NCI-H2196 treated with DMSO at 0.1 percent for 48 hours (cell line): ENCODE measurements at regions not wholly inside any gene's neighbourhood (a gene's known extent, or its start where the extent isn't known, plus 50 kb on each side); places are given as distances from the start of the nearest gene placed in this dataset.

Experiments used
- DNase-seq: peaks from one replicate; lab custom pipeline; 2025; ENCODE audit not compliant: unreplicated experiment; lab: John Stamatoyannopoulos, UW

DNA sequence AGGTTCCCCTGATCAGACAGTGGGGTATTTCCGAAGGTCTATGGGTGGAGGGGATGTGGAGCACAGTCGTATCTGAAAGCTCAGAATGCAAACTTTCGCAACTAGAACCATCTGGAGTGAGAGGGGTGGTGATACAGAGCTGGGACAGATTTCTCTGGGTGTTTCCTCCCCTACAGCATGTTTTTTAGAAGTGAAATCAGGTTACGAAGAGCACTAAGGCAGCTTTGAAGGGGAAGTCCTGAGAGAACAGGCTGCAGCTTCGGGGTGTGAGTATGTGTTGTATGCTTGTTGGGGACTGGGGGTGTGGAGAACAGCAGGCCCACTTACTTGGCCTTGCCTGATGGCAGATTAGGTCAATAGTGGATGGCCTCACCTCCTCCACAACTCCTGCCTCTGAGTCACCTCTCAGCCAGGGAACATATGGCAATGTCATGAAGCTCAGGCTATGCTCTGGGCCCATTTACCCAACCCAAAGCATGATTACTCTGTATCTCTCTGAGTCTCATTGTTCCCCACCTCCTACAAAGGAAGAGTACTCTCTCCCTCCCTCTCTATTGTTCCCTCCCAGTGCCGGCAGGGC, 107.2 kb upstream of the RASGRP1 start:
- DNase-seq, result no peak

DNA sequence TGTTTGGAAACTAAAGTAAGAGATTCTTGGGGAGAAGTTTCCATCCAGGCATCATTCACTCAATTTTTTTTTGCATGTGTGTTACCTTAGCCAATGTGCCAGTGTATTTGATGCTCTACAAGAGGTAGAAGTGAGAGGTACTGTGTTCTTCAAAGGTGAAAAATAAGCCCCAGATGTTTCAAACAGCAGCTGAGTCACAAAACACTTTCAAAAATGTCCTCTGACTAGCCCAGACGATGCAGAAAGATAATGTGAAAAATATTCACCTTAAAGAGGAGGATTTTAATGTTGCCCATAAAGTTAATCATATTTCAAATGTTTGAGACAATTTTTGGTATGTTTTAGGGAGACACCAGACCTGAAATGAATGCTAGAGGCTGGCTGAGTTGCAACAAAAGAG, 107.7 kb upstream of the RASGRP1 start:
- DNase-seq, result no peak

DNA sequence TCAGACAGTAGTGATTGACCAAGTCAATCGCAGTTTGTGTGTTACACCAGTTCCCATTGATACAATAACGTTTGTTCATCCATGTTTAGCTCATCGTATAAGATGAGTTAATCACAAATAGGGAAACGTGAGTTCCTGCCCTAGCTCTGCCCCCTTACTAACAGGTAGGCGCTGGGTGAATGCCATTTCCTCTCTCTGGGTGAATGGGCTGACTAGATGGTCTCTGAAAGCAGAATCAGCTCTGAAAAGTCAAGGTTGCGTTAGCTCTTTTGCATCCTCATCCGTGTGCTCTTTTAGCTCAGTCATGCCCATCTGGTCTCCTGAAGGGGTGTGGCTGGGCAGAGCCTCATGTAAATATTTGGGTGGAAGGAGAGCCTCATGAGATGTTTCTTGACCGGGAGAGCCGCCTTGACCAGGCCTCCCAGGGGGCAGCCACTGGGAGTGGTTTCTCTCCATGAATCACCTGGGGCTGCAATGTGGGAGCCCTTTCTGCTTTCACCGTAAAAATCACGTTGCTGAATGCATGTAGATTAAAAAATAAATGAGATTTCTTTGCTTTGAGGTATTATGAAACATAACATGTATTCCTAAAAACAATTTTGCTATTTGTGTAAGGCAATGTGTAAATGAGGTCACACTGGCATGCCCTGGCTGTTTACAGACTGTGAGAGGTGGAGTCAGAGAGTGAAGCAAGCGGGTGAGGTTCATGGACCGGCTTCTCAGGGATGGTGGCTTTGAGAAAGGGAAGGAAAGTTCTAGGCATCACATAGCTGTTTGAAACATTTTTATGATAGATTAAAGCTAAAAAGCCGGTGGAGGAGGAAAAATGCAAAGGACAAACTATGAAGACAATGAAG, 108.4 kb upstream of the RASGRP1 start:
- DNase-seq, result no peak

DNA sequence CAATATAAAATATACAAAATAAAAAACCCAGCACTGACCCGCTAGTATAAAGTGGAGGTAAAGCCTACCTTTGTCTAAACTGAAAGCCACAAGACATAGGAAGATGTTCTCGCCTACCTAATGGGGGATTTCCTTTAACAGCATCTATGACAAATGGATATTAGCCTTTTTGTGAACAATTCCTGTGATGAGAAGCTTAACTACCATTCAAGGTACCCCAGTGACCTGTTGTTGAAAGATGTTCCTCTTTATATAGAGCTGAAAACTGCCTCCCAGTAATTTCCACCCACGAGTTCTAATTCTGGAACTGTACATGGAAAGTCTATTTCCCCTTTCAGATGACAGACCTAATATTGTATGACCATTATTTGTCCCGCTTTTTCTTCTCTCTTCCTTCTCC, 109.8 kb upstream of the RASGRP1 start:
- DNase-seq, result no peak

DNA sequence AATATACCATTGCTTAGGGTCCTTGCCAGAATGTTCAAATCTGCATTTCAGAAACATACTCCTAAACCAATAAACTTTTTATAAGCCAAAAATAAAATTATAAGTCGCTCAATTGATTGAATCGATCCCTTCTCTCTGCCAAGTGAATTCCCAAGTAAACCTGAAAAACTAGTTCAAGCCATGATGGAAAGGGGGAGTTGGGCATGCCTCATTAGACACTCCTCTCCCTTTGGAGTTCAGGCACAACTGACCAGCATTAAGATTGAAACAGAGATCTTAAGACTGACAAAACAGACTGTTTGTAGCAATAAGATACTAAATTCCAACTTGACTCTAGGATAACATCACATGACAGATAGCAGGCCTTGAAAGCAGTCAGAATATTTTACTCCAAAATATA, 113.7 kb upstream of the RASGRP1 start:
- DNase-seq, result no peak

DNA sequence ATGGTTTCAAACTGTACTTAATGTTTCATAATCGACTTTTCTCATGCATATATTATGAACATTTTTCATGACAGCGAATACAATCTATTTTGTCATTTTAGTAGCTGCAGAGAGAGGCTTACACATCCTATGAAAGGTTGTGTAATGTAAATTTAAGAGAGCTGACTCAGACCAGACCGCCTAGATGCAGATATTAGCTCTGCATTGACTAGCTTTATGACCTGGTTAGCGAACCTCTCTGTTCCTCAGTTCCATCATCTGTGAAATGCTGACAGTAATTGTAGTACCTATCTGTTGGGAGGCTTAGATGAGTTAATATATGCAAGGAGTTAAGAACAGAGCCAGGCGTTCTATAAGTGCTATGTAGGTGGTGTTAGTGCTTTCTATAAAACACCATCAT, 116.2 kb upstream of the RASGRP1 start:
- no peak for DNase-seq

DNA sequence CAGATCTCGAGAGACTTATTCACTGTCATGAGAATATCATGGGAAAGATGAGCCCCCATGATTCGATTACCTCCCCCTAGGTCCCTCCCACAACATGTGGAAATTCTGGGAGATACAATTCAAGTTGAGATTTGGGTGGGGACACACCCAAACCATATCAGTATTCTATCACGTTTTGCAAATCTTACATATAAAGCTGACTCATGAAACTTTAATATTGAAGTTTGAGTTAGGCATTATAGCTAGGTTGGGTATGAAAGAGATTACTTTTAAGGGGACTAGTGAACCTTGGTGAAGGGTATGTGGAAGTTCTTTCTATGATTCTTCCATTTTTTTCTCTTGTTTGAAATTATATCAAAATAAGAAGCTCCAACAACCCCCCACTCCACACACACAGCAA, 117.7 kb upstream of the RASGRP1 start:
- no peak for DNase-seq

DNA sequence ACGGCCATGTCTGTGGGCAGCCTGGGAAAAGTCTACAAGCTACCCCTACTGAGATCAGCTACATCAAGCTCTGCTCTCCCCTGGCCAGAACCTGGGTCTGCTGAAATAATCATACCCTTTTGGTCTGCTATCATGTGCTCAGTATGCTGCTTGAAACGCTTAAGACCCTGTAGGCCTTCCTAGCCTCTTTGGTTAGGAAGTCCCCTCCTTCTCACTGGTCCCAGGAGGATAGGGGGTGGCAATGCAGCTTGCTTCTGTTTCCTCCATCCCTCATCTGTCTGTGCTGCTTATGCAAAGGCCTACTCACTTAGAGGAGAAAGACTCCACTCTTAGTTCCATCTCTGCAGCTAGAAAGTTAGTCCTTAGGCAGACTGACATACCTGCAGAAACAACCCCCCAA, 118.2 kb upstream of the RASGRP1 start:
- no peak for DNase-seq

DNA sequence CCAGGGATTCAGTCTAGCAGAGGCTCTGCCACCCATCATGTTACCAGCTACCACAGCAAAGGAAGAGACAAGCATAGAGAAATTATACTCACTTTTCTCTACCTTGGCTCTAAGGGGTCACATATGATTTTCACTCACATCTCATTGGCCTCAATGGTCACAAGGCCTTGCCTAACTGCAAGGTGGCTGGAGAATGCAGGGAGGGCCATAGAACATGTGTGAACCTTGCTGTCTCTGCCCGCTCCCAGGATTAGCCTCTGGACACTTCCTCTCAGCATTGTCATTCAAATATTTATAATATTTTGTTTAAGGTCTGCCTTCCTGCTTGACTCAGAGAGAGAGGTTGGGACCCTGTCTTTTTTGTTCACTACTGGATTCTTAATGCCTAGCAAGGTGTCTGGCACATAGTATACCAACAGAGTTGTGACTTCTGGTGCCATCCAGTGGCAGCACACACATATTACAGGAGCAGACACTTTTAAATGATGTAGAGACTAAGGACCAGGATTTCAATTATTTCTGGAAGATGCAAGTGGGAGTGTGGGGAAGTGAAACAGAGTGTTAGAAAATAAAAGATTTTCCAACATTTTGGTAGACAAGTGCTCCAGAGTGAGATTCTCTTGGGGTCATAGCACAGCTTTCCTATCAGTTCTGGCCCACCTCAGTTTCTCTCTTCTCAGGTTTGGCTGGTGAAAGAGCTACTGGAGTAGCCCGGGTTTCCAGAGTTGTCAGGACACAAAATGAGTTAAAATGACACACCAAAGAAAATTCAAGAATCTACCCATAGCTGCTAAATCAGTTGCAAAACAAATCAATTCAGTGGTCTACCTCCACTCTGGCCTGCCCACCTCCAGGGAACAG, 119.0 kb upstream of the RASGRP1 start:
- no peak for DNase-seq

DNA sequence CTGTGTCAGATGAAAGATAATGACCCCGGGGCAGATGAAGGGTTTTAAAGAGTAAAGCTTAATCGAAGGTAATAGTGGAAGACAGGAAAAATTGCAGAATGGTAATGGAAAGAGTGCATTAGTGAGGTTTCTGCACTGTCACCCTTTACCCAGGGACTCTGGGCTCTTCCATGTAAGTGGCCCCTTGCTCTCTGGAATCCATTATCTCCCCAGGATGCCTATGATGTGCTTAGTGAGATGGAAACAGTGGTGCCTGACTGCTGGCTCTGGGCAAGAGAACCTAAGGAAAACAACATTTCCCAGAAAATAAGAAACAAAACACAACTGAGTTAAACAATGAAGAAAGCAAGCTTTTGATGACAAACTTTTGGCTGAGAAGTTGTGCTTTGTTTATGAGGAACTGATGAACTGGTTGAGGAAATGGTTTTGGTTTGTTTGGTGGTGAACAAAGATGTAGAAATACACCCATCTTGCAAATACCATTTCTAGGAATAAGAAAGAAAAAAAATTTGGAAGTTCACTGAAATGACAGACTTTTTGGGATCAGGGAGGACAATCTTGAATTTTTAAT, 119.9 kb upstream of the RASGRP1 start:
- no peak for DNase-seq

DNA sequence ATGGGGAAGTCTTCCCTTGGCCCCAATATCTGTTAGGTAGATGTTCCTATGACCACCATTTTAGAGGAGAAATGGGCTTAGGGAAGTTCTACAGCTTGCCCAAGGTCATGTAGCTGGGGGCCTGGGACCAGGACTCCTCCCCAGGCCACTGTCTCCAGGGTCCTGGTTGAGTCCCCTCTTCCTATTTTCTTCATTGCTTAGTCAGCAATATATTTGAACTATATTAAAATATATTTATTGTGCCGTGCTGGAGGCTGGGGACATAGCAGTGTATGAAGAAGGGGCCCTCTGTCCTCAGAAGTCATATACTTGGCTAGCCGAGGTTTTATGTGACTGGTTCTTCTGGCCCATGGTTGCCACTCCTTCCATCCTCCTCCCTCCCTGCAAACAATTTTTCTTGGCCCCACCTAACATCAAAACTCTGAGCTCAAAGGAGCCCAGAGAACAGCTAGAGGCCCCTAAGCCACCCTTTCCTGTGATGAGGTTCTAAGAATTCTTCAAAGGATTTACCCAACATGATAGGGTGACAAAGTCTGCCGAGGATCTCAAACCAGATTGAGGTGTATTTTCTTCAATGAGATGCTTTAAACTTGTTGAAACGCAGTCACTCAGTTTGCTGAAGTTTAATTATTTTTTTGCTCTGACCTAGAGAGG, 121.2 kb upstream of the RASGRP1 start:
- DNase-seq, result no peak

DNA sequence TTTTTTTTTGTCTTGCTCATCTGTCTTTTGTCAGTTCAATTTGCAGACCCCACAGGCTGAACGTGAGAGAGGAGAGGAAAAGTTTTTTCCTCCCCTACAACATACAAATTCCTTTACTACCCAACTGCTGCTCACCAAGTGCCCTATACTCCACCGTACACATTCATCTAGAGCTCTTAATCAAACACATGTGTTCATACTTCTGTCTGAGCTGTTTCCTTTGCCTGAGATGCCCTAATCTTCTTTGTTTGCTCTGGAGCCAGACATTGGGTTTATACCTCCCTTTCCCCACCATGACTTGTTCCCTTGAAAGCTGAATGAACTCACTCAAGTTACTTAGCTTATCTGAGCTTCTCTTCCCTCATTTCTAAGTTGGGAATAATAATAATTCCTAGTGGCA, 122.7 kb upstream of the RASGRP1 start:
- no peak for DNase-seq

DNA sequence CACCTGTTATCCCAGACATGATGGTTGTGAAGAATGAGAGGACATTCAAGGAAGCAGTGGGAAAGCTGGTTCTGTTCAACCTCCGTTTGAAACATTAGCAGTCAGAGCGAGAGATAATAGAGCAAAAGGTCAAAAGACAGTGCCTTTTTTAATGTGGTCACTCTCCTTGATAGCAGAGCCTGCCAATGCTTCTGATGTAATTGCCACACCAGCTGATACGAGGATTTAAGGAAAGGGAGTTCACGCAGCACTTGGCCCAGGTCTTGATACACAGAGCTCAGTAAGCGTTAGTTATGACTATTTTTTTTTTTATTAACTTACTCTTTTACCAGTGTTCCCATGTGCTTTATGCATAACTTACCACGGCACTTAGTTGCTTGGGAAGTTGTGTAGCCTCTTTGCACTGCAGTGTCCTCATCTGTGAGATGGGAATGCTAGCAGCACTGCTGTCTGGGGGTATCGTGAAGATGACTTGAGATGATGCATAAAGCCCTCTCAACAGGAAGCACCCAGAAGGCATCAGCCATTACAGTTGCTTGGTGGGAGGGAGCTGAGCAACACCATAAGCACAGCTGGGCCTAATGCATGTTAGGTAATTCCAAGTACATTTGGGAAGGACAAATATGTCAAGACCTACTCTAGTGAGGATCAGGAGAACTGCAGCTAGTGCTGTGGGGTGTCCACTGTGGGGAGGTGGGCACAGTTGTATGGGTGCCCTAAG, 123.3 kb upstream of the RASGRP1 start:
- no peak for DNase-seq

DNA sequence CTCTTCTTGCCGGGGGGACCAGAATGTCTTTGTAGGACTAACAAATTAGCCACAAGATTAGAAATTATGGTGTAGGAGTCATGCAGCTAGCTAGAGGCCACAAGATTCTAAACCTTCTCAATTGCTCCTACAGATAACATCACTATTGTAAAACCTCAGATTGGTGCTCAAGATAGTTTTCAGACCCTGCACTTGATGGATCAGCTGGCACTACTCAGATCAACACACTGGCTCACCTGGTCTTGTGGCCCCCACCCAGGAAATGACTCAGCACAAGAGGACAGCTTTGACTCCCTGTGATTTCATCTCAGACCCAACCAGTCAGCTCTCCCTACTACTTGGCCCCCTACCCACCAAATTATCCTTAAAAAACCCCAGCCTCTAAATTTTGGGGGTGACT, 124.1 kb upstream of the RASGRP1 start:
- no peak for DNase-seq

DNA sequence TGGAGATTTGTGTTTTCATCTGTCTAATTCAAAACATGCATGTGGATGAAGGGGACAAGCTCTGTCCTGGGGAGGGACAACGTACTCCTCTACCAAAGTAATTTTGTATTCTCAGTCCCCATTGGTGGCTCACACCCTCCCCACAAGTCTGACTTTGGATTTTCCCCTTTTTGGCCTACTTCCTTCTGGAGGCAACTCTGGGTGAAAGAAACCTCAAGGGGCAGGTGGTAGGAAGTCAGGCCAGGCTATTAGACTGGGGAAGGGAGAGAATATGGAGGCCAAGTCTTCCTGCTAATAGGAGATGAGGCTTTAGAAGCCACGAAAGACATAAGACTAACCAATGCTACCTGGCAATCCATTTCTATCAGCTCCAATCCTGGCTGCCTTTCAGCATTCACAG, 124.9 kb upstream of the RASGRP1 start:
- no peak for DNase-seq

DNA sequence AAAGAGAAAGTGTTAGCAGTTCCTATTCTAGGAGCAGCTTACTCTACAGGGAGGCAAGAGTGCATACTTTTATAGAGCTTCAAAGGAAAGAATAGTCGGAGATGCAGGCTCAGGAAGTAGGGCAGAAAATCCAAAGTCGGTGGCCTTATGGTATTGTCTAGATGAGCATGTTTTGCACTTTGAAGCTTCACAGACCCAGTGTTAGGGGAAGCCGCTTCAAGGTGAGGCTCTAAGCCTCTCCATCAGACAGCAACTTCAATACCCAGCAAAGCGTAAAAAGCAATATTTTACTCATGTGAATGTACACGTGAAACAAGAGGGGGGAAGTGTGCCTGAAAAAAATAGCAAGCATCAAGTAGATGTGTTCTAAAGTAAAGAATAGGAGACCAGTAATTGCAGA, 125.6 kb upstream of the RASGRP1 start:
- DNase-seq, result no peak

DNA sequence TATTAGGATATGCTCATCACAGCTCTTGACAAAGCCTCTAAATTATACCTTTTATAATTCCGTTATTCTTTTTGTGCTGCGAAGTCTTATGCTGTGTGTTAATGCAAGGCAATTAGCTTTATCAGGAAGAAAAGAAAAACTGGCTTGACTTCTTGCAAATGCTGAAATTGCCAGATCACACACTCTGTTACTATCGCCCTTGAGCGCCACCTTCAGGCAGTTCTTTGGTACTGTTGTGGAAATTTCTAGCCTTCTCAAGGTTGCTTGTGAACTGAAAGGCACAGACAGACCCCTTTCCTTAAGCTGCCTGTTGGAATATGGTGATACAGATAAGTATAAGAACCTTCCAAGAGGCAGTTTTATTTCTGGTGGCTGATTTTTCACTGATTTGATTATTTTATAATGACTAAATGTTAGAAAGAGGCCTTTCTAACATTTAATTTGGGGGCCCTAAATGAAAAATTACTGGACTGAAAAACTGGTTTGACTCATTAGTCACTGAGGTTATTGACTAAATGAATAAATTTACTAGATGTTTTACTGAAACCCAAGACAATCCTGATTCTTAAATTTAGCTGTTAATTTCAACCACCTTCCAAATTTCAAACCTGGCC, 126.2 kb upstream of the RASGRP1 start:
- DNase-seq, result no peak

DNA sequence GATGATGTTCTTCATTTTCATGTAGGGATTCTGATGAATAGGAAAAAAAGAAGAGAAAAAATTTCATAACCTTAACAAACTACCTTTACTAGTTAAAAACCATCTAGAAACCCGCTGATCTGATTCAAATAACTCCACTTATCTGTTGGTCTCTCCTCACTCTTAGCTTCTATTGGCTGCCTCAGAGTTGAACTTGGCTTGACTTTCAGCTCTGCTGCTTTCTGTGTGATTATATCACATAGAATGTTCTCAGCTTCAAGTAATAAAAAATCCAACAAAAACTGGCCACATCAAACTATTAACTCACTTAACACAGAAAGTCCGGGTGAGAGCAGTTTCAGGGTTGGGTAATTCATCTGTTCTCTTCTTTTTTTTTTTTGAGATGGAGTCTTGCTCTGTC, 126.8 kb upstream of the RASGRP1 start:
- no peak for DNase-seq

DNA sequence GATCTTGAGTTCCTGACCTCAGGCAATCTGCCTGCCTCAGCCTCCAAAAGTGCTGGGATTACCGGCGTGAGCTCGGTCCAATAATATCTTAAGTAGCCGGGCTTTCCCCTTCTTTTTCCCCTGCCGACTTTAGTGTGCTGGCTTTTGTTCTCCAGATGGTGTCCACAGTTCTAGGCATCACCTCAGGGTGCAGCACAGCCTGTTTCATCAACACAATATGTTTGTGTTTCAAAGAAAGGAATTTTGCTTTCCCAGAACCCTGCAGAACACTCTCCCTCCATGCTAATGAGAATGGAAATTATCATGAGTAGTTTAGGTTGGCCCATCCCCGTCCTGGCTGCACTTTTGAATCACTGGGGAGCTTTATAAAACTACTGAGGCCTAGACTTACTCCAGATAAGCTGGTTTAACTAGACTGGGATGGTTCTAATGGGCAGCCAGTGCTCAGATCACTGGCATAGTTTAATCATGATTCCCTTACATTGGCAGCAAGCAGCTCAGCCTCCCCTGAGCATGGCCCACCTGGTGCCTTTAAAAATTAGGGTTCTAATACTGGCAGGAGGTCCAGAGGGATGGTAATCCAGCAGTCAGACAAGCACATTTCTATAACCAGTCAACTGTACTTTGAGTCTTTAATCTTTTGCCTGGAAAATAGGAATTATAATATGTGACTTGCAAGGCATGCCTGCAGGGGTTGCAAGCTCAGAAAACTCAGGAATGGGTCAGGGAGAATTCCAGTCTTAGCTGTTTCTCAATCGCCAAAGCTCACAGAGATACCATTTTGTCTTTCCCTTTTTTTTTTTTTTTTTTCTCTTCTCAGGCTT, 127.6 kb upstream of the RASGRP1 start:
- no peak for DNase-seq
